ENCODE measurements at regions not wholly inside any gene's neighbourhood (a gene's known extent, or its start where the extent isn't known, plus 50 kb on each side); places are given as distances from the start of the nearest gene placed in this dataset.

DNA sequence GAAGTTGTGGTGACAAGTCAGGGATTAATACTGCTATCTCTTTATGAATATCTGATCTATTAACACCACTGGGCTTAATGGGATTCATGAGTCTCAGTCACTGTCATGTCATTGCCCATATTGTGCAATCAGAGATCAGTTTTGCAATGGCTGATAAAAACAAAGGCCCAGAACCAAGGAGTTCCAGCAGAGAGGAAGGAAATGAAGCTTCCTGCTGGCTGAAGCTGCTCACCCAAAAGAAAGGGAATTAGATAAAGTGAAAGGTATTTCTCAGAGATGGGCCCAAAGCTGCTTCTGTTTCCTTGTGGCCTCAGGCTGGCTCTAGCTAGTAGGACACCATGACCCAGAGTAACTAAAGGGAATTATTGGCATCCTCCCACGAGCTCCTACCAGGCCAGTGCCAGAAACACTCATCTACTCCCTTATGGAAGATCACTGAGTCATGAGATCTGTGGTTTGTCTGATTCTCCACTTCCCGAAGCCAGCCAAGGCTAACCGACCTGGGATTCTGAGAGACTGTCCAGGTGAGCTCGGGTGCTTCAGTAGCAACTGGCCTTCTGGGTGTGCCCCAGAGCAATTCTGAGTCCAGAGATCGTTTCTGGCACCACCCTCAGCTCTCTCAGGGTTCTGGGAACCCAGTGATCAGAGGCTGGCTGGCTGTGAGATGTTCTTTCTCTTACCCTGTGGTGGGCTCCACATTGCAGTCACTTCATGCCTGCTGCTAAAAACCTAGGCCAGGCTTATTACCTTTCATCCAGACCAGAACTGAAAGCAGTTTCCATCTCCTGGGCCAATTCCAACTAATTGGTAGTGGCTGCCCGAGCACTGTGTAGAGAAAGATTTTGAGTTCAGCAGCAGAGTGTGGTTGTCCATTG, 129.5 kb upstream of the PELI1 start (continued):
- TF ChIP-seq, protein P1, sequence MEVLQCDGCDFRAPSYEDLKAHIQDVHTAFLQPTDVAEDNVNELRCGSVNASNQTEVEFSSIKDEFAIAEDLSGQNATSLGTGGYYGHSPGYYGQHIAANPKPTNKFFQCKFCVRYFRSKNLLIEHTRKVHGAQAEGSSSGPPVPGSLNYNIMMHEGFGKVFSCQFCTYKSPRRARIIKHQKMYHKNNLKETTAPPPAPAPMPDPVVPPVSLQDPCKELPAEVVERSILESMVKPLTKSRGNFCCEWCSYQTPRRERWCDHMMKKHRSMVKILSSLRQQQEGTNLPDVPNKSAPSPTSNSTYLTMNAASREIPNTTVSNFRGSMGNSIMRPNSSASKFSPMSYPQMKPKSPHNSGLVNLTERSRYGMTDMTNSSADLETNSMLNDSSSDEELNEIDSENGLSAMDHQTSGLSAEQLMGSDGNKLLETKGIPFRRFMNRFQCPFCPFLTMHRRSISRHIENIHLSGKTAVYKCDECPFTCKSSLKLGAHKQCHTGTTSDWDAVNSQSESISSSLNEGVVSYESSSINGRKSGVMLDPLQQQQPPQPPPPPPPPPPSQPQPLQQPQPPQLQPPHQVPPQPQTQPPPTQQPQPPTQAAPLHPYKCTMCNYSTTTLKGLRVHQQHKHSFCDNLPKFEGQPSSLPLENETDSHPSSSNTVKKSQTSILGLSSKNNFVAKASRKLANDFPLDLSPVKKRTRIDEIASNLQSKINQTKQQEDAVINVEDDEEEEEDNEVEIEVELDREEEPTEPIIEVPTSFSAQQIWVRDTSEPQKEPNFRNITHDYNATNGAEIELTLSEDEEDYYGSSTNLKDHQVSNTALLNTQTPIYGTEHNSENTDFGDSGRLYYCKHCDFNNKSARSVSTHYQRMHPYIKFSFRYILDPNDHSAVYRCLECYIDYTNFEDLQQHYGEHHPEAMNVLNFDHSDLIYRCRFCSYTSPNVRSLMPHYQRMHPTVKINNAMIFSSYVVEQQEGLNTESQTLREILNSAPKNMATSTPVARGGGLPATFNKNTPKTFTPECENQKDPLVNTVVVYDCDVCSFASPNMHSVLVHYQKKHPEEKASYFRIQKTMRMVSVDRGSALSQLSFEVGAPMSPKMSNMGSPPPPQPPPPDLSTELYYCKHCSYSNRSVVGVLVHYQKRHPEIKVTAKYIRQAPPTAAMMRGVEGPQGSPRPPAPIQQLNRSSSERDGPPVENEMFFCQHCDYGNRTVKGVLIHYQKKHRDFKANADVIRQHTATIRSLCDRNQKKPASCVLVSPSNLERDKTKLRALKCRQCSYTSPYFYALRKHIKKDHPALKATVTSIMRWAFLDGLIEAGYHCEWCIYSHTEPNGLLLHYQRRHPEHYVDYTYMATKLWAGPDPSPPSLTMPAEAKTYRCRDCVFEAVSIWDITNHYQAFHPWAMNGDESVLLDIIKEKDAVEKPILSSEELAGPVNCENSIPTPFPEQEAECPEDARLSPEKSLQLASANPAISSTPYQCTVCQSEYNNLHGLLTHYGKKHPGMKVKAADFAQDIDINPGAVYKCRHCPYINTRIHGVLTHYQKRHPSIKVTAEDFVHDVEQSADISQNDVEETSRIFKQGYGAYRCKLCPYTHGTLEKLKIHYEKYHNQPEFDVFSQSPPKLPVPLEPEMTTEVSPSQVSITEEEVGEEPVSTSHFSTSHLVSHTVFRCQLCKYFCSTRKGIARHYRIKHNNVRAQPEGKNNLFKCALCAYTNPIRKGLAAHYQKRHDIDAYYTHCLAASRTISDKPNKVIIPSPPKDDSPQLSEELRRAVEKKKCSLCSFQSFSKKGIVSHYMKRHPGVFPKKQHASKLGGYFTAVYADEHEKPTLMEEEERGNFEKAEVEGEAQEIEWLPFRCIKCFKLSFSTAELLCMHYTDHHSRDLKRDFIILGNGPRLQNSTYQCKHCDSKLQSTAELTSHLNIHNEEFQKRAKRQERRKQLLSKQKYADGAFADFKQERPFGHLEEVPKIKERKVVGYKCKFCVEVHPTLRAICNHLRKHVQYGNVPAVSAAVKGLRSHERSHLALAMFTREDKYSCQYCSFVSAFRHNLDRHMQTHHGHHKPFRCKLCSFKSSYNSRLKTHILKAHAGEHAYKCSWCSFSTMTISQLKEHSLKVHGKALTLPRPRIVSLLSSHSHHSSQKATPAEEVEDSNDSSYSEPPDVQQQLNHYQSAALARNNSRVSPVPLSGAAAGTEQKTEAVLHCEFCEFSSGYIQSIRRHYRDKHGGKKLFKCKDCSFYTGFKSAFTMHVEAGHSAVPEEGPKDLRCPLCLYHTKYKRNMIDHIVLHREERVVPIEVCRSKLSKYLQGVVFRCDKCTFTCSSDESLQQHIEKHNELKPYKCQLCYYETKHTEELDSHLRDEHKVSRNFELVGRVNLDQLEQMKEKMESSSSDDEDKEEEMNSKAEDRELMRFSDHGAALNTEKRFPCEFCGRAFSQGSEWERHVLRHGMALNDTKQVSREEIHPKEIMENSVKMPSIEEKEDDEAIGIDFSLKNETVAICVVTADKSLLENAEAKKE (CRISPR knock-in tag; IDR thresholded peaks at IDR 0.05): no peak
- no peak for TF ChIP-seq CREB1 (CRISPR knock-in tag; IDR thresholded peaks at IDR 0.05; ENCODE audit: low read depth)

DNA sequence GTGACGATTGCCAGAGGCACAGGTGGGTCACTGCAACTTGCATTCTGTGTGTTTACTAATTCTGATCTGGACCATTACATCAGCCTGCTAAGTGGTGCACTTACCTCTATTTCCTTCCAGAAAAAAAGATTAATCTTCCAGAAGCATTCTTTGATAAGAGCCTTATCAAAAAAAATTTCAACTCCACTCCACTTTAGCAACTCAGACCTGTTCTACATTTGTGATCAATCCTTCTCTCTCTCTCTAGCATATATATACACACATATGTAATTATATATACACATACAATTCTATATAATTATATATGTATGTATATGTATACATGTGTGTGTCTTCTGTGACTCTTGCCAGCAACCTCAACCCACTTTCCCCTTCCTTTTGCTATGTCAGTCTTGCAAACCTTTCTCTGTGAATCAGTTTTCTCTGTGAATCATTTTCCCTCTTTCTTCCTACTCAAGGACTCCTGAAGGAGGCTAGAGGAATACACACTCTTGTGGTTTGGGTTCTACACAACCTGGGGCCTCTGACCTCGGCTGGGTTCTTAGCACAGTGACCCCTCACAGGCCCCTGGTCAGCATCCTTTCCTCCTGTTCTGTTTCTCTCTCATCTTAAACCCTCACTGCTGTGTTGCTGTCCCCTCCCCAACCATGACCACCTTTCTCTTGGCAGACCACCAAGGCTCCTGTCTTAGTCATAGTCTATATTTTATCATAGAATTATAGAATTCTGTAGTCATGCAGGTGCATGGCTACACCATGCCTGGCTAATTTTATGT, 130.4 kb upstream of the PELI1 start:
- H2AFZ ChIP-seq: no peak overlapping the region
- peaks cover 18% of the 10 kb centered on the region for H3K36me3 Mint-ChIP-seq (ENCODE audit: low read depth)
- H3K4me2 ChIP-seq: peak overlapping the region; percentile 40; the same call in 1 of the 2 replicates
- H3K27ac Mint-ChIP-seq: no peak overlapping the region
- DNase-seq (ENCODE audit: low spot score) (no peak), ATAC-seq (no peak)
- H3K27me3 ChIP-seq (ENCODE audit: insufficient read depth): no peaks in the 10 kb centered on the region
- 0 out of 2 replicates have a peak overlapping the region, but pooled peaks have one; percentile 18 for H3K4me3 ChIP-seq
- H3K9me2 ChIP-seq (ENCODE audit: insufficient read depth): peaks cover 4% of the 10 kb centered on the region; the same call in 1 of the 2 replicates
- H3K36me3 ChIP-seq (ENCODE audit: insufficient read depth): no peaks in the 10 kb centered on the region
- TF ChIP-seq NANOG (IDR thresholded peaks at IDR 0.05; ENCODE audit: borderline replicate concordance) (no peak), POLR2AphosphoS5 (IDR thresholded peaks at IDR 0.05; ENCODE audit: low read depth) (0 out of 2 replicates have a peak, but pooled peaks have one; percentile 13), ZNF331 (CRISPR knock-in tag; IDR thresholded peaks at IDR 0.05; ENCODE audit: low read depth) (no peak)
- TF ChIP-seq, protein P2, sequence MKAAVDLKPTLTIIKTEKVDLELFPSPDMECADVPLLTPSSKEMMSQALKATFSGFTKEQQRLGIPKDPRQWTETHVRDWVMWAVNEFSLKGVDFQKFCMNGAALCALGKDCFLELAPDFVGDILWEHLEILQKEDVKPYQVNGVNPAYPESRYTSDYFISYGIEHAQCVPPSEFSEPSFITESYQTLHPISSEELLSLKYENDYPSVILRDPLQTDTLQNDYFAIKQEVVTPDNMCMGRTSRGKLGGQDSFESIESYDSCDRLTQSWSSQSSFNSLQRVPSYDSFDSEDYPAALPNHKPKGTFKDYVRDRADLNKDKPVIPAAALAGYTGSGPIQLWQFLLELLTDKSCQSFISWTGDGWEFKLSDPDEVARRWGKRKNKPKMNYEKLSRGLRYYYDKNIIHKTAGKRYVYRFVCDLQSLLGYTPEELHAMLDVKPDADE (IDR thresholded peaks at IDR 0.05): no peak
- peaks cover 48% of the 10 kb centered on the region for H3K4me1 ChIP-seq (ENCODE audit: insufficient read depth)
- no peak overlapping the region for H3K27ac ChIP-seq (ENCODE audit: low read depth)
- peak overlapping the region; percentile 11; the same call in 1 of the 3 replicates for H3K4me3 Mint-ChIP-seq
- peaks cover 7% of the 10 kb centered on the region for H3K9me3 Mint-ChIP-seq
- no peaks in the 10 kb centered on the region for H4K20me1 ChIP-seq (replicated peaks; ENCODE audit: insufficient read depth)
- H3K27me3 Mint-ChIP-seq (ENCODE audit: insufficient read depth, low read depth, poor library complexity): peaks cover 22% of the 10 kb centered on the region
- H3K4me1 Mint-ChIP-seq: peaks cover 77% of the 10 kb centered on the region
- 0 out of 2 replicates have a peak, but pooled peaks cover 6% of the 10 kb centered on the region for H3F3A ChIP-seq (replicated peaks; ENCODE audit: low read depth)
- no peaks in the 10 kb centered on the region for H3K79me2 ChIP-seq (replicated peaks; ENCODE audit: insufficient read depth)

All from GM23338 (cell line).